GM19328 (cell line): ENCODE measurements at regions not wholly inside any gene's neighbourhood (a gene's known extent, or its start where the extent isn't known, plus 50 kb on each side); places are given as distances from the start of the nearest gene placed in this dataset.
"Not testable (repeated sequence)": the region's sequence is repeated elsewhere in the genome, so short reads cannot be mapped to it uniquely, and the experiment has no call there.

Source experiments
- ATAC-seq: cut with Tn5 transposase; IDR thresholded peaks from one replicate; pipeline ENCODE4 v1.9.1; 2021; ENCODE audit warnings: mild to moderate bottlenecking, moderate library complexity; ENCODE audit not compliant: unreplicated experiment

DNA sequence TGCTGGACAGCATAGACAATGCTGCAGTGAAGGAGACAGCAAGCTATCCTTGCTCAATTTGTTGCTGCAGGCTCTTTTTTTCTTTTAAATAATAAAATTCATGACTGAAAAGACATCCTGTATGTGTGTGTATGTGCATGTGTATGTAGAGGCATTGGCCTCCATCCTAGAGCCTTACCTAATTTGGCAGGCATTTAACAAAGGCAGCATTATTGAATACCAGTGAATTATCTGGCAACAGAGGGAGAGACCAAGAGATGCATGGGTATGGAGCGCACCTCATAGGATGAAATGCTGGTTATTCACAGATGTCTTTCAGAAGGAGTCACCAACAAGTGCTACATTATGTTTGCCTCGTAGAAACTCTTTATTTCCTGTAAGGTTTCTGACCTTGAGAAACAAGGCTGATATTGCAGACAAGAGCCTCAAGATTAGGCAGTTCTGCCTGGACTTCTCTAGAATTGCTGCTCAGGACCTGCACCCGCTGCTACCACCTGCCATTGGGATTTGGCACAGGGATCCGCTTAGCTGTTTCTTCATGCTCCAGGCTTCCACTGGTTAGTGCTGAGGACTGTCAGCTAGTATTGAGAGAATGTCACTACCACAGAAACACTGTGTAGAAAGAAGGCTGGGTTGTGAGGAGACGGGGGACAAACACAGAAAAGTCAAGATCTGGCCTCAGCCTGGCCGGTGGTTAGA is 247.7 kb upstream of the RFX3 start:
- no peak for ATAC-seq

DNA sequence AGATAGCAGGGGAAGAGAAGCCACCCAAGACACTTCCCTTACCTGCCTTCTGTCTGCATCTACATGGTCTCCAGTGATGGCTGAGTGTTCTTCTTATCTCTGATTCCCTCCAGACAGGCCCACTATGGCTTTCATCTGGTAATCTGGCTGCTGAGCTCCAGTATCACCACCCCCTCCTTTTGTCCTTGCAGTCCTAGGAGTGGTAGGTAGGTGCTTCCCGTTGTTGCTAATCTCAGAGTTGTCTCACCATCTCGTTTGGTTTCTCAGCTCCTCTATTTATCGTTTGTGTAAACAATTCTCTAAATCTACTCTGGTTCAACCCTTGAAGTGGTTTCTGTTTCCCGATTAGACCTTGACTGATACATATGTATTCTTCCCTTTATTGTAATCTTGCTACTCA is 243.8 kb upstream of the RFX3 start:
- no peak for ATAC-seq

DNA sequence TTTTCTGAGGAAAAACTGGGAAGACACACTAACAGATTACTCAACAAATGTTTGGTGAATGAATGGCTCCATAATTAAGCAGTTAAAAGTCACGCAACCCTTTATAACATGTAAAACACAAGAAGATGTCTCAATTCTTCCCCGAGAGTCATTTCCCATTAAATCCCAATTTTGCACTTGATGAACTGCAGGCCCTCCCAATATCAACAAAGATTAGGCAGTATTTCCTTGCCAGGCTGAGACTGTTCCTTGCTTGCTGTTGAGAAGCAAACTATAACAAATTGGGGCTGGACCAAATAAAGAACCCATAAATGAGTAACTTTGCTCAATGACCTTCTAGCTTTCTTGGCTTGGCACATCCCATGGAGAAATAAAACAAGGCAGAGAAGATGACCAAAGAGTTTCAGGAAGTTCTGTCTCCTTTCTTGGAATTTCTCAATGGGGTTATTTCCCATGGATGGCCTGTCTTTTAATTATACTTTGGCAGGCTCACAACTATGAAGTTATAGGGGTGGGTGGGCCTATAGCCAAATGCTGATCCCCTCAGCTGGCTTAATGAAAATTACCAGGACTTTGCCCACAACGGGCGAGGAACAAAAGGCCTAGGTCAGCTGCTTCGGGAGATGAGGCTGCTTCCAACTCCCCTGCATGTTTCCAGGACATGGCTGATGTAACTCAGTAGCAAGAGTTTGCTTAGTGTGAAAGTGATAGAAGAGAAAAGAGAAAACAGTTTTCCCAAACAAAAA is 243.1 kb upstream of the RFX3 start:
- no peak for ATAC-seq

DNA sequence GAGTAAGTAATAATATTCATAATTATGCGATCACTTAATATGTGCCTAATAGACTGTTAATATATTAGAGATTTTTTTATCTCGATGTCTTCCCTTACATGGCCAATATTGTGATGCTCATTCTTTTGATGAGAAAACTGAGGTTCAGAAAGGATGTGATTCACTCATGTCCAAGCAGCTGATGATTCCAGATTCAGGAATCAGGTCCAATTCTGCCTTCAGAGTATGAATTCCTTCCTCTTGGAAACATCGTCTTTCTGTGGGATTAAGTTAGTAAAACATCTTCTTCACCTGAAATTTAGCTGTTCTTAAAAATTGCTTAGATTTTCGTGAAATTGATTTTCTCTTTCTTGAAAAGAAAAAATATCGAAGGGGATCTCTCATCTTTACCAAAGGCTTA is 242.5 kb upstream of the RFX3 start:
- no peak for ATAC-seq

DNA sequence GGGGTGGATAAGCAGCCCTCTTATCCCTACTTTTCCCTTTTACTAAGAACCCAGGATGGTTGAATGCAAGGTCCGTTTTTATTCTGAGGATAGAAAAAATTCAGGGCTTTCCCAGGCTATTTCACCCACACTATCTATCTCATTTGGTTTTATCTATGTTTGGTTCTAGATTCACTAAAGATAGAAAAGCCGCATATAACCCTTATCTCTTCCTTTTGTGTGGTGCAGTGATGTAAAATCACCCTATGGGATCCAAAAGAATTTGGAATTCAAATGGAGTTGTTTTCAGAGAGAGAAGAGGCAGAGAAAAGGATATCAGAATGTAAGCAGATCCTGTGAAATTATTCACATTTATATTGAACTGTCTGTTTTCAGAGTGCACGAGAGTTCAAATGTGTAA is 236.3 kb upstream of the RFX3 start:
- no peak for ATAC-seq

DNA sequence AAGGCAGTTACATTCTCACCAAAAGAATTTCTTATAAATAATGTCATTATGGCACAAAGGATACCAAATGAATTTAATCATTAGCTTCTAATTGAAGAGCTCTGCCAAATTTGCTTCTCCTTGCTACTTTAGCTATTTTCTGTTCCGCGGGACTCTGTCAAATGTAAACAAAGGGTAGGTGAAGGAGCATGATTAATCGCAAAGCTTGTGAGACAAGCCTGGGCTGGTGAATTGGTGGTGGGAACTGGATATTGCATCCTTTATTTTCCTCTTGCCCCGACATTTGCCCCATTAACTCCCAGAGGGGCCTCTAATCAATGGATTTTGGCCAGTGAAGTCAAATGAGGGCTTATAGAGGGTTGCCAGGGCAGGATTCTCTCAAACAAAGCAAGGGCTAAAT is 234.2 kb upstream of the RFX3 start:
- ATAC-seq = no peak

DNA sequence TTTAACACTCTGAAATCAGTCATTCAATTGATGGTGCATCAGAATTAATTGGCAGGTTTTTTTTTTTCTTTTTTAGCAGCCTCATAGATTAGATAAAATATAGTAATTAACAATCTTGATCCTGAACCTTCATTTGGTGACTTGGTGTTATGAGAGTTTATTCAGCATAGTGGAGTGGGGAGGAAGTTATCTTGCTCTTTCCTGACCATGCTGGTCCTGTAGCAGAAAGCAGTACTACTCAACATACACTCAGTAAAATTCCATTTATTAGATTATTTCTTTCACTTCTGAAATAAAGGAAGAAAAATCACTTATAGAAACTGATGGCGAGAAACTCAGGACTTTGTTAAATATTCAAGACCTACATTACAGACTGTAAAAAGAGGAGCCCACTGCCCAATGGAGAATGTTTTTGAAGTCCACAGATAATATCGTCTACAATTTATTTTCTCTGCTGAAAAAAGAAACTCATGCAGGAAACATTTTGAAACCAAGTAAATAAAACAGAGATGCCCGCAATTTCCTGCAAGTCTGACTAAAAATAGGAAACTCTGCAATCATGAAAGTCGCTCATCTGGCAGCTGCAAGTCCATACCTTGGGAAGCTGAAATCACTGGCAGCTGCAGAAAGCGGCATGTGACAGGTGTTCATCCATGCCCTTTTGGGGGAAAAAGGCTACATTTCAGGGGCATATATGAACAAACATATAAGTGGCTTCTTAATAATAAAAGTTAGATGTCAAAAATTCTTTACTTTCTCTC is 233.2 kb upstream of the RFX3 start:
- no peak for ATAC-seq

DNA sequence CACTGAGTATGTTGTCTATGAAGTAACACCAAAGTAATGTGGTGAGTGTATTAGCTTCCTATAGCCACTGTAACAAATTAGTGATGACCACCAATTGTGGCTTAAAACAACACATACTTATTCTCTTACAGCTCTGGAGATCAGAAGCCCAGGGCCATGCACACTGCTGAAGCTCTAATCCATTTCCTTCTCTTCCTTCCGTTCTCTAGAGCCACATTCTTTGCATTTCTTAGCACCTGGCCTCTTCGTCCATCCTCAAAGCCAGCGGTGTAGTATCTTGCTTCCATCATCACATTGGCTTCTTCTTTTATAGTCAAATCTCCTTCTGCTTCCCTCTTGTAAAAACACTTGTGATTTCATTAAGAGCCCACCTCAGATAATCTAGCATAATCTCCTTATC is 230.3 kb upstream of the RFX3 start:
- ATAC-seq = no peak

DNA sequence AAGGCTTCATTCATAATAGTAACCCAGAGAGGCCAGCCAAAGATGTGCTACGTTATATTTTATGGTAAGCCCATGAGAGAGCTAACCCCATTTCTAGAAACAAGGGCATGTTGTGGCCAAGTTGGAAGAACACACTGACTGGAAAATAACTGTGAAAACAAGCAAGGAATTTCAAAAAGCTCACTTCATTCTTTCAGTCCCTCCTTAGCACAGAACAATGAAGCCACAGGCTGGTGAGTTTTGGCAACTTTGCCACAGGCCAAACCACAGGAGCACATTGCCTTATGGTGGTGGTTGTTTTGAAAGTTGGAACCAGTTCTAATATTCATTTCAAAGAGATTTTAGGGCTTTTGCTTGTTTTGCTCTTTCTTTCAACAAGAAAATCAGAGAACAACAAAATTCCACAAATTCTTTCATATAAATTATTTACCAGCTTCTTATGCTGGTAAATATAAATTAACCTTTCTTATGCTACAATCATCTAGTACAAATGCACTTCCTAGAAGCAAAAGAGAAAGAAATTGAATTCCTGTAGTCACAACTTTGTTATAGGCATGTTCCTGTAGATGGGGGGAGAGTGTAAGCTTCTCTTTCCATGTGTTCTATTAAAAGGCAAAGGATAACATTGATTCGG is 225.4 kb upstream of the RFX3 start:
- ATAC-seq = no peak

DNA sequence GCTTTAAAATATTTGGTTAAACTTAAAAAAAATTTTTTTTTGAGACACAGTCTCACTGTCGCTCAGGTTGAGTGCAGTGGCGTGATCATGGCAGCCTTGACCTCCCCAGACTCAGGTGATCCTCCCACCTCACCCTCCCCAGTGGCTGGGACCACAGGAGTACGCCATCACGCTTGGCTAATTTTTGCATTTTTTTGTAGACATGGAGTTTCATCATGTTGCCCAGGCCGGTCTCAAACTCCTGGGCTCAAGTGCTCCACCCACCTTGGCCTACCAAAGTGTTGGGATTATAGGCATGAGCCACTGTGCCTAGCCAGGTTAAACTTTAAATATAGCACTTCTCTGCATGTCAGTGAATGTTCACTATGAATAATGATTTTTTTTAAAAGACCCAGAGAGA is 224.5 kb upstream of the RFX3 start:
- ATAC-seq = no peak

DNA sequence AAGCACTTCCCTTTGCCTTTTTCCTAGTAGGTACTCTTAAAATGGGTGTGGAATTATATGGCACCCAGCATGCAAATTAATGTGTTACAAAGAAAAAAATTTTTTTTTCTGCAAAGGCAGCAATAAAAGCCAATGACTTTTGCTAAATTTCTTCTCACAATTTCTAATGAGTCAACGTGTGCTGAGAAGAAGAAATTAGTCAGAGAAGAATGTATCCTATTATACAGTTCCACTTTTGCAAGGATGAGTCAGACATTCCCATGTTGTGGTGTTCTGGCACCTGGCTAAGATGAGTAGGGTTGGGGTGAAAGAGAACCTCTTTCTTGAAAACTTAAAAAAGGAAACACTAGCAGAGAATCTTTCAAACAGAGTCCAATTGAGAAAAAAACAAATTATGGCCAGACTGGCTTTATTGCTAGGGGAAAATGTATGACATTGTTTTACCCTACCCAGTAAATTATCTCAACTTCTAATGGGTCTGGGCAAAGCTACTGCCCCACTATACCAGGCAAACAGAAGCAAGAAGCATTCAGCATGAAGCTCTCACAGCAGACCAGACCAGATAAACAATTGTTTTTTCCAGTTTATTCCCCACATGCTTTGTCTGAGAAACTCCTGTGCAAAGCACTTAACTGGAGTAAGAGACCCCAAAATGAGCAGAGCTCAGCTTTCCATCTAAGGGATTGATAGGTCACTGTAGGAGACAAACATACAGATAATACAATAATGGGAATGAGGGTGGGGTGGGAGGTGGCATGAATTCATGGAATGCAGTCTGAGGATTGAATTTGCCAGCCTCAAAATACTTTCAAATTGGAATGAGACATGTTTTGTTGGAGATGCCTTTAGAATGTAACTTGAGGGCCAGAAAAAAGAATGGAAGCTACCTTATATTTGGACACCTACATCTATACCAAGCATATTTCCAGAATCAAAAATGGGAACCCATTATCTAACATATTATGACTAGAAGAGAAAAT is 220.8 kb upstream of the RFX3 start:
- no peak for ATAC-seq

DNA sequence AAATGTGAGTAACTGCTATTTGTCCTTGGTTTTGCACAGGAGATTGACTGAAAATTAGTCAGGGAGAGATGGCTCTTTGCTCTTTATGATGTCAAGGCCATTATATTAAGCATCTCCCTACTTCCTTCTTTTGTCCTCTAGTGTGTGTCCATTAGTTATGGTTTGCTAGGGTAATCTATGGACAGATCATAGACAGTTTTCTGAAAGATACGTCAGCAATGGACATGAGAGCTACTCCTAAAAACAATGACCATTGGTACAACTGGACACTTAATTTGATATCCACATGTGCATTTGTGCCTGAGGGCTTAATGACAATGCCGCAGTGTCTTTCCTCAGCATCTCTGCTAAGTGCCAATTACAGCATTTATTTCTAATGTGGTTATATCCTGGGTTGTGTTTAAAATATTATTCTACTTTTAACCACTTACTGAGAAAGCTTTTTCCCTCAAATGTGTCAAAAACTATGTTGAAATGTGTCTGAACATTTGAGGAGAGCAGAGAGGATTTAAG is 218.2 kb upstream of the RFX3 start:
- no peak for ATAC-seq

DNA sequence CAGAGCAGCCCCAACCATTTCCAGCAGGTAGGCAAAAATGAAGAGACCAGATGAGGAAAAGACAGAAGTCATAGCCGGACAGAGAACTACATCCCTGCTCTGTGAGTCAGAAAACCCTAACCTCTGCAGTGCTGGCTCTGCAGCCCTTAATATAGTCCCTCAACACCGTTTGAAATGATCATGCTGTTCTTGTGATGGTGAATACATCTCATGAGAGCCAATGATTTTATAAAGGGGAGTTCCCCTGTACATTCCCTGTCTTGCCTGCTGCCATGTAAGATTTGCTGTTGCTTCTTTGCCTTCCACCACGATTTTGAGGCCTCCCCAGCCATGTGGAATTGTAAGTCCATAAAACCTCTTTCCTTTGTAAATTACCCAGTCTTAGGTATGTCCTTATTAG is 216.8 kb upstream of the RFX3 start:
- no peak for ATAC-seq

DNA sequence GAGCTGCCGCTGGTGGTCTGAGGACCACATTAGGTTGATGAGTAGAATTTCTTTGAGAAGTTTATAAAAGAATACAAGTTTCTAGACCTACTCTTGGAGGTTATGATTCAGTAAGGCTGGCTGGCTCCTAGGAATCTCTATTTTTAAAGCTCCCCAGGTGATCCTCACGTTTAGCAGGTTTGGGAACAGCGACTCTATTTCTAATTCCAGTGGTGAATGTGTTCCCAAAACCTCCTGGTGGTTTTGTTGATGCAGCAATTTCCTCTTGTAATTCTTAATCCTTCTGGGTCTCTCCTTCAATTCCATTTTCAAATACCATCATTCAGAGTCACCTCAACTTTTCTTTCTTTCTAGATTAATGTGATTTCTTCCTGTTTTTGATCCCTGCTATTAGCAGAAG is 215.9 kb upstream of the RFX3 start:
- ATAC-seq = no peak

DNA sequence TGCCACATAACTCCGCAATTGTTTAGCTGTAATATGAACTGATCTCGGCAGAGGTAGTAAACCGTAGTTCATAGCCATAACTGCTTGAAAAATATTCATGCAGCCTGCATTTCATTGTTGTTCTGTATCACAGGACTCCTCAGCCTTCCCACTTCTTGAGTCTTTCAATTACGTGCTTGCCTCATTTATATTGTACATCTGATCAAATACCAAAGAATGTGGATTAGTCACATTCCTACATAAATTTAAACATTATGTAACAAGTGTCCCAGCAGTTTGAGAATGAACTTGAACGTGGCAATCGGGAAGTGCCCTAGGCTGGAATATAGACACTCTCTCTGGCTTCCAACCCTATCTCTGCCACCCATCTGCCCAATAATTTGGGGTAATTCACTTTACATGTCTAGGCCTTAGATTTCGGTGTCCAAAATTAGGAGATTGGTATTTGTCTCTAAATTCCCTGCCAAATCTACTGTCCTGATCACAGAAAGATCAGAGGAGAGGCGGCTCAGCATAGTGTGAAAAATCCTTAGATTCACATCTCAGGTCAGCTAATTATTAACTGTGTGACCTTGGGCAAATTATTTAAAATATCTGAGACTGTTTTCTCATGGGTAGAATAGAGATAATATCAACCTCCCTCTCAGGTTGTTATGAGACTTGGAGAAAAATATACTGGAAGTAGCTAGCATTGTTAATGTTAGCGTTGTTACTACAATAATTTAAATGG is 215.1 kb upstream of the RFX3 start:
- ATAC-seq = no peak

DNA sequence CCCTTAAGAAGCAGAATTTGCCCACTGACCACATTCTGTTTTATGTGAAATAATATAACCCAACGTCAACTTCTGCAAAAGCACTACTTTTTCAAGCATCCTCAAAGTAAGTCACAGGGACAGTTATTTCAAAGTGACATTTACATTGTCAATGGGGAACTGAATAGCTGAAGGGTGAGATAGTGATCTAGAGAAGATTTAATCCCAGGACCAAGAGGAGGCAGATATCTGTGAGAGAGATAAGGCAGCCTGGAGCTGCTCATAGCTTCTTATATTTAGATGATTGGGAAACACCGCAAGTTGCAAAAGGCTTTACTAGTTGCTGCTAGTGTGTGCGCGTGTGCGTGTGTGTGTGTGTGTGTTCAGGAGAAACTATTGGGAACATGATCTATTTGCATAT is 210.4 kb upstream of the RFX3 start:
- no peak for ATAC-seq

DNA sequence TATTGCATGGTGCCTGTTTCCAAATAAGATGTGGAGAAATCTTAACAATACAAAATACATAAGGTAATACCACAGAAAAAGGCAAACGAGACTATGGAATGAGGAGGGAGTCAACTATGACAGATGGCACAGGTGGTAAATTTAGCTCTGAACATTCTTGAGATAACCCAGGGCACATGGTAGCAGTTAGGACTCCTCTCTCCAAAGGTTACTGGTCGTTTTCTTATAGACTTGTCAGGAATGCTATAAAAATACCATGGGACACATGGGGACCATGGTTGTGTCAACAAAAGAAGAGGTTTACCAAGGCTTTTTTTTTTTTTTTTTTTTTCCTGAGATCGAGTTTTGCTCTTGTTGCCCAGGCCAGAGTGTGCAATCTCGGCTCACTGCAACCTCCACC is 209.4 kb upstream of the RFX3 start:
- no peak for ATAC-seq

DNA sequence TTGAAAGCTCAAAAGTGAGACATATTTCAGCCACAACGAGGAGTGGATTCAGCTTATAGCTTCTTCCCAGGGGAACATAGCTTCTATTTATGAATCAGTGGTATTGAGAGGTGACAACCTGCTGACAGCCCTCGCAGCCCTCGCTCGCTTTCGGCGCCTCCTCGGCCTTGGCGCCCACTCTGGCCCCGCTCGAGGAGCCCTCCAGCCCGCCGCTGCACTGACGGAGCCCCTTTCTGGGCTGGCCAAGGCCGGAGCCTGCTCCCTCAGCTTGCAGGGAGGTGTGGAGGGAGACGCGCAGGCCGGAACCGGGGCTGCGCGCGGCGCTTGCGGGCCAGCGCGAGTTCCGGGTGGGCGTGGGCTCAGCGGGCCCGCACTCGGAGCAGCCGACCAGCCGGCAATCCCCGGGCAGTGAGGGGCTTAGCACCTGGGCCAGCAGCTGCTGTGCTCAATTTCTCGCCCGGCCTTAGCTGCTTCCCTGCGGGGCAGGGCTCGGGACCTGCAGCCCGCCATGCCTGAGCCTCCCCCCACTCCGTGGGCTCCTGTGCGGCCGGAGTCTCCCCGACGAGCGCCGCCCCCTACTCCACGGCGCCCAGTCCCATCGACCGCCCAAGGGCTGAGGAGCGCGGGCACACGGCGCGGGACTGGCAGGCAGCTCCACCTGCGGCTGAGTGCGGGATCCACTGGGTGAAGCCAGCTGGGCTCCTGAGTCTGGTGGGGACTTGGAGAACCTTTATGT is 207.9 kb upstream of the RFX3 start:
- not testable (repeated sequence) for ATAC-seq

DNA sequence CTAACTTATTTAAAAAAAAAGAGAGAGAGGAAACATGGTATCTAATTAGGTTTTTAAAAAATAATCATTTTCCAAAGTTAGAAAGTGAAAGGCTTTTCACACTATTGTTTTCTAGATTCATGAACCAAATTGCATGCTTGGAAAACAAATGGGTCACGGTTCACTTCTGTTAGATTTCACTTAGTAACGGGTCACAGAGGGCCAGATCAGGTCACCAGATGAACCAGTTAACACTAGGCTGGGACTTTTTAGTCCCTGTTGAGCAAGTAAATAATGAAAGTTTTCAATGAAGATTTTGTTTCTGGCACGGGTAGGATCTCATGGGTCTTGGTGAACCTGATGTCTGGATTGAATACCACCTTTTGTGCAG is 207.2 kb upstream of the RFX3 start:
- ATAC-seq = no peak
